ENCODE measurements at regions not wholly inside any gene's neighbourhood (a gene's known extent, or its start where the extent isn't known, plus 50 kb on each side); places are given as distances from the start of the nearest gene placed in this dataset.

DNA sequence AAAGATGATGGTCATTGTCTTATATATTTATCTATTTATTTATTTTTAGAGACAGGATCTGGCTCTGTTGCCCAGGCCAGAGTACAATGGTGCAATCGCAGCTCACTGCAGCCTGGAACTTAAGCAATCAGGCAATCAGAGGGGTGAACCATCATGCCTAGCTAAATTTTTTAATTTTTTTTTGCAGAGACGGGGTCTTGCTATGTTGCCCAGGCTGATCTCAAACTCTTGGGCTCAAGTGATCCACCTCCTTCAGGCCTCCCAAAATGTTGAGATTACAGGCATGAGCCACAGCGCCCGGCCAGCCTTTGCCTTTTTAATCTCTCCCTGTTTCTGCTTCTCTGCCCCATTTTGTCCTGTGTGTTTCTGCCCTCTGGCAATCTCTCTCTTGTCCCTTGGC is 102.2 kb downstream of the NCR2 start:
- TF ChIP-seq EZH2phosphoT487 (IDR thresholded peaks at IDR 0.05; ENCODE audit: insufficient read depth, low read depth) (no peak), EZH2 (IDR thresholded peaks at IDR 0.05; ENCODE audit: insufficient read depth, poor library complexity, severe bottlenecking) (no peak)
